ENCODE measurements at regions not wholly inside any gene's neighbourhood (a gene's known extent, or its start where the extent isn't known, plus 50 kb on each side); places are given as distances from the start of the nearest gene placed in this dataset.

GRCh38 chrX:40166582-40166981 lies 68.8 kb upstream of the BCOR start:
- TF ChIP-seq CTCF (IDR thresholded peaks at IDR 0.05) (no peak), POLR2A (IDR thresholded peaks at IDR 0.05) (no peak)
